Panc1 (cell line): ENCODE measurements at regions not wholly inside any gene's neighbourhood (a gene's known extent, or its start where the extent isn't known, plus 50 kb on each side); places are given as distances from the start of the nearest gene placed in this dataset.

ENCODE experiments used
- CTCF ChIP-seq: fragments of 450-650 bp; IDR thresholded peaks from 2 replicates; pipeline ENCODE4 v1.5.1; 2017; ENCODE audit warnings: mild to moderate bottlenecking
- POLR2AphosphoS5 ChIP-seq: IDR thresholded peaks from 2 replicates; pipeline ENCODE4 v1.6.1; 2012; ENCODE audit warnings: mild to moderate bottlenecking, low read depth, low read length, moderate library complexity

- TF ChIP-seq CTCF (peak; percentile 38; the same call in 1 of the 2 replicates), POLR2AphosphoS5 (no peak)
Observed at GRCh38 chrX:78886550-78886949, 58.6 kb upstream of the P2RY10 start.
